ENCODE measurements at regions not wholly inside any gene's neighbourhood (a gene's known extent, or its start where the extent isn't known, plus 50 kb on each side); places are given as distances from the start of the nearest gene placed in this dataset.

GRCh38 chr16:59192551-59193199, 458.6 kb upstream of the GOT2 start:
- TF ChIP-seq POLR2A (IDR thresholded peaks at IDR 0.05): no peak
- TF ChIP-seq, protein P1, sequence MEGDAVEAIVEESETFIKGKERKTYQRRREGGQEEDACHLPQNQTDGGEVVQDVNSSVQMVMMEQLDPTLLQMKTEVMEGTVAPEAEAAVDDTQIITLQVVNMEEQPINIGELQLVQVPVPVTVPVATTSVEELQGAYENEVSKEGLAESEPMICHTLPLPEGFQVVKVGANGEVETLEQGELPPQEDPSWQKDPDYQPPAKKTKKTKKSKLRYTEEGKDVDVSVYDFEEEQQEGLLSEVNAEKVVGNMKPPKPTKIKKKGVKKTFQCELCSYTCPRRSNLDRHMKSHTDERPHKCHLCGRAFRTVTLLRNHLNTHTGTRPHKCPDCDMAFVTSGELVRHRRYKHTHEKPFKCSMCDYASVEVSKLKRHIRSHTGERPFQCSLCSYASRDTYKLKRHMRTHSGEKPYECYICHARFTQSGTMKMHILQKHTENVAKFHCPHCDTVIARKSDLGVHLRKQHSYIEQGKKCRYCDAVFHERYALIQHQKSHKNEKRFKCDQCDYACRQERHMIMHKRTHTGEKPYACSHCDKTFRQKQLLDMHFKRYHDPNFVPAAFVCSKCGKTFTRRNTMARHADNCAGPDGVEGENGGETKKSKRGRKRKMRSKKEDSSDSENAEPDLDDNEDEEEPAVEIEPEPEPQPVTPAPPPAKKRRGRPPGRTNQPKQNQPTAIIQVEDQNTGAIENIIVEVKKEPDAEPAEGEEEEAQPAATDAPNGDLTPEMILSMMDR (IDR thresholded peaks at IDR 0.05): no peak

Measured in uterus (tissue), 2 donors.